Caki2 (cell line): ENCODE measurements at regions not wholly inside any gene's neighbourhood (a gene's known extent, or its start where the extent isn't known, plus 50 kb on each side); places are given as distances from the start of the nearest gene placed in this dataset.

ENCODE experiments used
- DNase-seq: peaks from one replicate; pipeline ENCODE4 v3.0.0-alpha.2; 2015; ENCODE audit warnings: low read depth
- in situ Hi-C: cut with HindIII; loops from 2 replicates; pipeline ENCODE4 v1.10.0; 2016; ENCODE audit warnings: low sequenced_read_pairs, low pct_unique_long_range_greater_than_20kb, mixed read lengths

DNA sequence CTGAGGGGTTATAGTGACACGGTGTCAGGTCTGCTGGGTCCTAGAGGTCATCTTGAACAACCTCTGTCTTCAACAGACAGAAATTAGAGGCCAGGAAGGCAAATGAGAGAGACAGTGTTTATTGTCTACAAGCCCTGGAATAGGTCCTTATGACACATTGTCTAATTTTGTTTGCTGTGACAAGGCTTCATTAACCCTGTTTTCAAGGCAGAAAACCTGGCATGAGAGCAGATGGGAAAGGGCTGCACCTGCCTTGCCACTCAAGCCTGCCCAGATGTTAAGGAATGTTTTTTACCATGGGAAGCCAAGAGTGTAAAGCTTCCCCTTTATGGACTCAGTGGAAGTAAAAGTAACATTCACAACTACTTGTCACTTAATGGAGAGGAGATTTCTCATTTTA is 275.3 kb downstream of the KCNS3 start:
- no peak for DNase-seq
- in situ Hi-C loops, result no loop called here

DNA sequence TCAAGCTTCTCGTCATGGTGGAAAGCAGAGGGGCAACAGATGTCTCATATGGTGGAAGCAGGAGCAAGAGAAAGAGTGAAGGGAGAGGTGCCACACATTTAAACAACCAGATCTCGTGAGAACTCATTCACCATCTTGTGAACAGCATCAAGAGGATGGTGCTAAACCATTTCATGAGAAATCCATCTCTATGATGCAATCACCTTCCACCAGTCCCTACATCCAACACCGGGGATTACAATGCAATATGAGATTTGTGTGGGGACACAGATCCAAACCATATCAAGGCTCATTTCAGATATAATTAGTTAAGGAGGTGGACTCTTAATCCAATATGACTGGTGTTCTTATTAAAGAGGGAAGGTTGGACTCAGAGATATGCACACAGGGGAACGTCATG is 272.8 kb downstream of the KCNS3 start:
- DNase-seq, result no peak

DNA sequence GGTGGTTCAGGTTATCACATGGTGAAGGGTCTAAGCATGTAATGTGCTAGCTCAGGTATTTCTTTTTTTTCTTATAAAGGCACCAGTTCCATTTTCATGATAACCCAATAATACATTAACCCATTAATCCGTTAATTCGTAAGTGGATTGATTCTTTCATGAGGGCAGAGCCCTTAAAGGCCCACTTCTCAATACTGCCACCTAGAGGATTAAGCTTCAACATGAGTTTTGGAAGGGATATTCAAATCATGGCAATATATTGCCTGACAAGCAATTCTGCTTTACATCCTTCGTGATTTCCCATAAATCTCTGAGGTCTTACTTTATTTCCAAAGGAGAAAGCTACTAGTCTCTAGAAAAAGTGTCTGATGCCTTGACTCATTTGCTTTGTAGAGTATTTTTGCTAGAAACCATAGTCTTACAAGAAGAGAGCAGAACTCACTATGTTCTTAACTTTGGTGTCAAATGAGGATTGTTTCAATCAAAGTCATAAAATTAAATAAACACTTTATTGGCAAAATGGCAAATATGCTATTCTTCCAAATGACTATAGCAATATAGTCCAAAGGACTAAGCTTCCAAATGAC is 271.3 kb downstream of the KCNS3 start:
- in situ Hi-C loops, result no loop called here

More for the DNA sequence above, 272.8 kb downstream of the KCNS3 start:
- in situ Hi-C loops, result no loop called here

DNA sequence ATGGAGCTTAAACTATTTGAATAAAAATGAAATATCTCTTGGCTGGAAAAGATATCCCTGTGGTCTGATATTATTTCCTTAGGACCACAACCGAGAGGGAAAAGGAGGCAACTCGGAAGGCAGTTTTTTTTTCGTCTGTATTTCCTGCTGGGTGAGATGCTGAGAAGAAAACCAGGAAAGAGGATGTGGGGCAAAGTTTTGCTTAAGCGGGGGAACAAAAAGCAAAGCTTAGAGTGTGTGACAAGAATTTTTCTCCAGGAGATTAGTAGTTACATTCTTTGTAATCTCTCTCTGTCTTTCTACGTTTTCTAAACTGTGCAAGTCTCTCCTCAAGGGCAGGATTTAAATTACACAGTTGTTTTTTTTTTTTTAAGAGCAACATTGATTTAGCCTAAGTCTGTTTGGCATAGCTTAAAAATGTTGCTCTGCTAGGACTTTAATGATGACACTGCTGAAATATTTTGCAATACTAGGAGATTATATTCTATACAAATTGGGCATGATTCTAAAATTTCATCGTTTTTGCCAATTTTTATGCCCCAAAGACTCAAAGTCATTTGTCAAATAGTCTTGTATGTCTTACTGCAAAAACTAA is 258.5 kb downstream of the KCNS3 start:
- DNase-seq, result no peak
- in situ Hi-C loops, result no loop called here

More for the DNA sequence above, 271.3 kb downstream of the KCNS3 start:
- DNase-seq, result peak; percentile 55

DNA sequence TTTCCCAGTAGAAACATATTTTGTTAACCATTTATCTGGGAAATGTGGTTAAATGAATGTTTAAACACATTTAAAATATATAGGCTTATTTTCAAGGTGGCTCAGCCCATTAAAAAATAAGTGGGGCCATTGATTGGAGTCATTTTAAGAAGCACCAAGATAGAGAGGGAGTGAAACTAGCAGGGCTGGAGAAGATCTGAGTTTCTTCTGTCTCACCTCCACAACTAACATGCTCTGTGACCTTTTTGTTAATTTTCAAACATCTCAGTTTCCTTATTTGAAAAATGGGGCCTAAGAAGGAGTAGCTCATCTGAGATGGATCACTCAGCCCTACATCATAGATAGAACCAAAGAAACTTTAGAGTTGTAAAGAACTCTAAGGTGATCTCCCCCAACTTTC is 254.8 kb downstream of the KCNS3 start:
- DNase-seq, result no peak
- in situ Hi-C loops, result no loop called here

DNA sequence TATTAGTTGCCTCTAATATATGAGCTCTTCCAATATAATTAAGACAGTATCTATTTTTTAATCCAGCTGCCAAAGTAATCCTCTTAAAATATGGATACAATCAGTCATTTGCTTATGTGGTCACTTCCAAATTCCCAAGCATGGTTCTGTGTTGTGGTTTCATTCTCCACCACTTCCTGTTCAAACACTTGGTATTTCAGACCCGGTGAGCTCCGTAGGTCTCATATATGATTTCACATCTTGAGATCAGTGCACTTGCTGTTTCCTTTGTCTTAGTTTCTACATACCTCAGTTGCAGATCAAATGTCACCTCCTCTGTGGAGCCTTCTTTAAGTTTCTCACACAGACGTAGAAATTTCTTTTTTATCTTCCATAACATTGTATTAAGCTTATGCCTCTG is 254.2 kb downstream of the KCNS3 start:
- DNase-seq, result no peak
- in situ Hi-C loops, result no loop called here

DNA sequence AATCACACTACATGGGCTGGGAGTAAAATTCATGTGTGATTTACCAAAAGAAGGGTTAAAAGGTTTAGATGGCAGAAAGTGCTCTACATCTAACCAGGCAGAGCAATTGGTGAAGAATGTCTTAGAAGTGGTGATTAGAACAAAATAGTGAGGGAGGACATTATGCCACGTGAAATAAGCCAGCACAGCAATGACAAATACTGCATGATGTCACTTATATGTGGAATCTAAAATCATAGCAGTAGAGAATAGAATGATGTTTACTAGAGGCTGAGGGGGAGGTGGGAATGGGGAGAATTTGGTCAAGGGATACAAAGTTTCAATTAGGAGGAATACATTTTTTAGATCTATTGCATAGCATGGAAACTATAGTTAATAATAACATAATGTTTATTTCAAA is 253.3 kb downstream of the KCNS3 start:
- DNase-seq, result no peak
- in situ Hi-C loops, result no loop called here

DNA sequence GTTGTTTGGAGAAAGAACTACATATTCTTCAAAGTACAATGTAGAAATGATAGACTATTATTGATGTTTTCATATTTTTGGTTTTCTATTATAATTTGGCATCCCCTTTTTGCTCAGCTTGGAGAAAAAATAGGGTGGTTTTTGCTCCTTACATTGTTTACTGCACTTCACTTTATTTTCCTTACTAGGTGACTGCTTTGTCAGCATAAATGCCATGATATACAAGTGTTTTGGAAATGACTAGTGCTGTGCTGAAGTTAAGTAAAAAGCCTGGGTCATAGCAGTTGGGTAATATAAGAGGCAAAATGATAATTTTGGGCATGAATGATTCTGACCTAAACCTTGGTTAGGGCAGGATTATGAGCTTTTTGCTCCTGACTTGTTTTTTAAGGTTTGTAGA is 250.9 kb downstream of the KCNS3 start:
- in situ Hi-C loops, result no loop called here

DNA sequence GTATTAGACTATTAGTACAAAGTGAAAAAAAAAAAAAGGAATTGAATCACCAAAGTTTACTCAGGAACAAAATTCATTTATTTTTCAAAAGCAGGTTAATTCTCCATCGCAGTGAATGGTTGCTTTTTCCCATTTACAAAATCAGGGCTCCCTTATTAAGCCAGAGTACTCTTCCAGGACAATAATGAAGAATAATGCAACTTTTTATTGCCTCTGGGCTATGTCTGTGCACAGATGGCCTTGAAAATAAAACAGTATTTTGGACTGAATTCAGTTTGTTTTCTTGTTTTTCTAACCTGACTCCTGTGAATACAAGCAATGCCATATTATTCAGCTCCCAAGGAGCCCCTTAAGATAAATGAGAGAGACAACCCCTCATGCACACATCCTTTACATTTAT is 246.8 kb downstream of the KCNS3 start:
- no peak for DNase-seq
- in situ Hi-C loops, result no loop called here

More for the DNA sequence above, 250.9 kb downstream of the KCNS3 start:
- no peak for DNase-seq

DNA sequence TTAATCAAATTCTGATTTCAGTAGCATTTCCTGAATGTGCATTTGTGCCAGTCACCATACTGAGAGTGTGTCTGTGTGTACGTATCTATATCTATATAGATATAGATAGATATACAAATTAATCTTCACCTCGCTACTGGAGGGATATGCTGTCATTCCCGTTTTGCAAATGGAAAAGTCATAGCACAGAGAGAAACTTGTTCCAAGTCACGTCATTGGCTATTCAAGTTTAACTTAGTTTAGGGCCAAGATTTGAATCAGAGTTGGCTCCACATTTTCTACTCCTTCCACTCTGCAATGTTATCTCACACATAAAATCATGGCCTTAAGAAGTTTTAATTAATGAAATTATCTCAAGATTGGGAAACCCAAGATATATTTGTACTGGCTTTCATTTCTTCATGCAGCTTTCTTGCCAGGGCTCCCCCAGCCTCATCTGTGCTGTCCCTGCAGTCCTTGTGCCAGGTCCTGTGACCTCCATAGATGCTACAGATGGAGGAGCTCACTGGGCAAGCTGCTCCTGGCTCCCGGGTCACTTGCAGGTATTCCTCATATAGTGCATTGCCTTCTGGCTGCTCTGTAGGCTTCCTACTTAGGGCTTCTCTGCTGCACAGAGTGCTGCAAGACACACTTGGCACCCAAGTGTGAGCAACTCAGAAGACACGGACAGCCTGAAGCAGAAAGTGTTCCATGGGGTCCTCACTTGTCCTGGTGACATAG is 245.8 kb downstream of the KCNS3 start:
- in situ Hi-C loops, result no loop called here
- DNase-seq, result no peak

DNA sequence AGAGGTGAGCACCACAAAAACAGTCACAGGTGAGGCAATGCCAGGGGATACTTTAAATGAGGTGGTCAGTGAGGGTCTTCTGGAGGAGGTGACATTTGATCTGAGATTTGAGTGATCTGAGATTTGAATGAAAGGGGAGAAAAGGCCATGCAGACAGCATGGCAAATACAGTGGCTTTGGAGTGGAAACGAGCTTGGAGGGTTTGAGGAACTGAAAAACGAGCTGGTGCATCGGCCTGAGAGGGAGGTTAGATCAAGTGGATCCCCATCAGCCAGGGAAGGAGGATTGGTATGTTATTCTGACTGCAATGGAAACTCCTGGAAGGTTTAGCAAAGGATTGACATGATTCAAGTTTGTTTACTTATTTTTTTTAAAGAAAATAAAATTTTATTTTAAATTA is 245.1 kb downstream of the KCNS3 start:
- no peak for DNase-seq
- in situ Hi-C loops, result no loop called here

DNA sequence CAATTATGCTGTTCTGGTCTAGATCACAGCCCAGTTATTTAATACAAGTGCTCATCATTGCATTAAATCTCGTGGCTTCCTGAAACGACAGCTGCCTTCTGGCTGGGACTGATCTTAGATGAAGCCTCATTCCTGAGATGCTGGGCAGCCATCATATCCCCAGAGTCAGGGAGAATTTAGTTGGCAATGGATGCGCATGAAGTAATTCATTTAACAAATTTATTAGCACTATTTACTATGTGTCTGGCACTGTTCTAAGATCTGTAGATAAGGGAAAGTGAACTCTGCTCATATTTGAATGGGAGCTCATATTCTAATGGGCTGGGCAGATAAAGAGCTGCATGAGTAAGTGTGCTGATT is 244.7 kb downstream of the KCNS3 start:
- in situ Hi-C loops, result no loop called here
- no peak for DNase-seq

DNA sequence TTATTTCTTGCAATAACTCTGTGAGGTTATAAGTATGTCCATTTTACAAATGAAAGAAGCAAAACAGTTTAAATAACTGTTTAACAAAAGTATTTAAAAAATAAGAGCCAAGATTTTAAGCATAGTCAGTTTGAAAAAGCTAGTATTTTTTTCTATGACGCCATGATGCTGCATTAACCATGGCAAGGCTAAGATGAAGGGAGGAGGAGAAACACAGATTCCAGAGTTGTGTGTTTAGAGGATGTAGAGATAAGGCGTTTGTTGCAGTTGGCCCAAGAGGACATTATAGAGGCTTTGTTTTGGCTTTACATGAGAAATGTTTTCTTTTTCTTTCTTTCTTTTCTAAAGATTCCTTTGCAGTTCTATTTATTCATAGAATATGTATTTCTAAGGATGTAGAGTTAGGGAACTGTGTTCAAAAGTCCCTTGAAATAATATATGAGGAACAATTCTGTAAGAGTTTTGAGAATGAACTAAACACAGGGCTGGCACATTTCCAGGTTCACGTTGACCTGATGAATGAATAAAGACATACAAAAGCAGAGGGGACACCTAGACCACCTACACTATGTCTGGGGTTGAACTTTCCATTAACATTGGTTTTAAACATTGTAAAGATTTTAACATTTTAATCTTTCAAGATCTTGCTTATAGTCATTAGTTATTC is 244.2 kb downstream of the KCNS3 start:
- in situ Hi-C loops, result no loop called here
- DNase-seq, result no peak

DNA sequence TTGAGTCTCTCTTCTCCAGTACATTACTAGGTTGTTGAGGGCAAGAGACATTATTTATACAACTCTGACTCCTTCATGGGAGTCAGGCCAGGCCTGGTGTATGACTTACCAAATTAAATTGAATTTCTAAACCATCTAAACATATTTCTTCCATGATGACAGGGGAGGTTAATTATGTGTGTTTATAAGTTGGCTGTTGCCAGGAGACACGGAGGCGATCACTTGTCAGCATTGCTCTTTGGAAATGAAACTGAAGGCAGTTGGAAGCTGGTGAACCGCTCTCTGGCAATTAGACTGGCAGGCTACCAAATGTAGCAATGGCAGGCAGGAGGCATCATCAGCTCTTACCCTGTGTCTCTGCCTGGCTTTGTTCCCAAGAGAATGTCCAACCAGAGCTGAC is 241.4 kb downstream of the KCNS3 start:
- DNase-seq, result peak; percentile 4
- in situ Hi-C loops, result no loop called here

DNA sequence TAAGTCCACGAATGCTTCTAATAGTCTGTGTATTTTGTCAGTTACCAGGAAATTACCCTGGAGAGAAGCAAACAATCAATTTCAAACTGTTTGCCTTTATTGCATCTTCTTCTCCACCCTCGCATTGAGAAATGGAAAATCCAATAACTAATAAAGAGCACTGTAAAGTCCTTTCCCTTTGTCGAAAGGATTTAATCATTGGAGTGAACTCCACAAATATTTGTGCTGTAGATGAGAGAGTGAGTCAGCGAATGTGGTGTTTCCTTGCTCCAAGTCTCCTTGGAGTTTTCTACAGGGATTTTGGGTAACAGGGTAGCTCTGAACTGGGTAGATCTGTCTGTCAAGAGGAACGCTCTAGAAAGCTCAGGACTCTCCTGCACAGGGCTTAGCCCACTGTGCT is 240.2 kb downstream of the KCNS3 start:
- DNase-seq, result no peak
- in situ Hi-C loops, result no loop called here

DNA sequence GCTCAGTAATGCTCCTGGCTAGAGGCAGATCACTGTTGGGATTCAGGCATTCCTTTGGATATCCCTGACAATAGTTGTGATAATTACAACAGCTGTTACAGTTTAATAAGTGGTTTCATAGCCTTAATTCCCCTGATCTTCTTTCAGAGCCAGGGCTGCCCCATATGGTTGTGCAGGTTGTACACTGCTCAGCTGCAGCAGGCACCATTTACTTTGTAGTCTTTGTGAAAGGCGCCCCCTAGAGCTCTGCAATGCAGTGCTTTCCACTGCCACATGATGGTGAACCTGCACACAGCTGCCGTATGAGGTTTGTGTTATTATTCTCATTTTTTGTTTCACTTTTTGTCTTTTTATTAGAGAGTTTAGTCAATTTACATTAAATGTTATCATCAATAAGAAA is 239.1 kb downstream of the KCNS3 start:
- DNase-seq, result peak; percentile 13

DNA sequence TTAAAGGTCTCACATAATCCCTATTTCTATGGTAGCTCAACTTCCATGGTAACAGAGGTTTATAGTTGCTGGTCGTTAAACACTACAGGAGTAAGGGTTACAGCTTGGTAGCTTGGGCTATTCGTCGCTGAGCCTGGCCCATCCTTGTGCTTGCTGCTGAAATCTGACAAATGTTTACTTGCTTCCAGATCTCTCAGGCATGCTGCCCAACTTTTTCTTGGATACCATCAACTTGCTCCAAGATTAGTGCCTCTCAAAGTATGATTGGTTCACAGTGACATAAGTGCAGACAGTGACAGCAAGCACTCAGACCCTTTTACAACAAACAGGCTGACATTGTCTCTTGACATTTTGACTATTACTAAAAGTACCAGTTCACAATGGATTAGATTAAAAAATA is 231.8 kb downstream of the KCNS3 start:
- in situ Hi-C loops, result no loop called here
- DNase-seq, result no peak

More for the DNA sequence above, 239.1 kb downstream of the KCNS3 start:
- in situ Hi-C loops, result no loop called here

DNA sequence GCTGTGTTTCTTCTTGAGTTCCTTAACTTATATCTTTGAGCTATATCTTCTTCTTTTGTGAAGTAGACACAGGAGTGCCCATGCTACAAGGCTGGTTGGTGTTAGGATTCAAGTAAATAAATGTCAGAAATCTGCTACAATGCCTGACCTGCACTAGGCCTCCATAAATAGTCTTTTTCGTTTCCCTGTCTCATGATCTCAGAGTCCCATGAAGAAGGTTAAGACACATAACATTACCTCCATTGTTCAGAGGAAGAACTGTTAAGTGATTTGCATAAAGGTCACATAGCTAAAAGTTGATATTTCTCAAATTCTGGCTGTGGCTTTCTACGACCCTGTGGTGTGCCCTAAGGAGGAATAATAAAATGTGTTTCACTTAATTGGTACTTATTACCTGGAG is 228.4 kb downstream of the KCNS3 start:
- in situ Hi-C loops, result no loop called here
- no peak for DNase-seq

DNA sequence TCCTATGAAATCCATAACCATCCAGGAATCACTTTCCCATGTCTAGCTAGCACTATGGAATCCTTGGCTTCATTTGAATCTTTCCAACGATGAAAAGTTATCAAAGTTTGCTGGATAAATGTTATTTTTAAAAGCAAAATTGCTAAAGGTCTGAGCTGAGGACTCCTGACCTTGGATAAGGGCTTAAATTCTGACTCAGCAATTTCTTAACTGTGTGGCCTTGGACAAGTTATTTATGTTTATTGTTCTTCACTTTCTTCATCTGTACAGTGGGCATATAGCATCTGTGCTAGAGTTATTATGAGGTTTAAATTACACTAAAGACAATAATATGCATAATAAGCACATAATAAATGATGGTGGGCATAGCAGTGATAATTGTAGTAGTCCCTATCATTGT is 227.5 kb downstream of the KCNS3 start:
- in situ Hi-C loops, result no loop called here
- no peak for DNase-seq
